ENCODE measurements at regions not wholly inside any gene's neighbourhood (a gene's known extent, or its start where the extent isn't known, plus 50 kb on each side); places are given as distances from the start of the nearest gene placed in this dataset.
"Not testable (repeated sequence)": the region's sequence is repeated elsewhere in the genome, so short reads cannot be mapped to it uniquely, and the experiment has no call there.

GRCh38 chr6:141969768-141970415 lies 162.8 kb upstream of the GJE1 start:
- not testable (repeated sequence) for DNase-seq (ENCODE audit: low spot score)

- DNase-seq (ENCODE audit: low spot score) = no peak
Measured at GRCh38 chr6:141969201-141969600, 163.5 kb upstream of the GJE1 start.

GRCh38 chr6:141968632-141969031 lies 164.1 kb upstream of the GJE1 start:
- DNase-seq (ENCODE audit: low spot score) = no peak

GRCh38 chr6:141965016-141965545 lies 167.6 kb upstream of the GJE1 start:
- no peak for DNase-seq (ENCODE audit: low spot score)

GRCh38 chr6:141963543-141964295 lies 169.0 kb upstream of the GJE1 start:
- DNase-seq (ENCODE audit: low spot score) = no peak

GRCh38 chr6:141957271-141957670 lies 175.5 kb upstream of the GJE1 start:
- DNase-seq (ENCODE audit: low spot score) = no peak

- DNase-seq (ENCODE audit: low spot score) = no peak
Measured at GRCh38 chr6:141956868-141957267, 175.9 kb upstream of the GJE1 start.

- no peak for DNase-seq (ENCODE audit: low spot score)
Measured at GRCh38 chr6:141956046-141956761, 176.5 kb upstream of the GJE1 start.

- DNase-seq (ENCODE audit: low spot score) = no peak
Measured at GRCh38 chr6:141953072-141953471, 179.7 kb upstream of the GJE1 start.

- DNase-seq (ENCODE audit: low spot score) = no peak
Measured at GRCh38 chr6:141946502-141946901, 186.2 kb upstream of the GJE1 start.

GRCh38 chr6:141938664-141939063 lies 194.1 kb upstream of the GJE1 start:
- no peak for DNase-seq (ENCODE audit: low spot score)

GRCh38 chr6:141932685-141933084 lies 200.0 kb upstream of the GJE1 start:
- DNase-seq (ENCODE audit: low spot score) = no peak

GRCh38 chr6:141926200-141926900 lies 206.4 kb upstream of the GJE1 start:
- DNase-seq (ENCODE audit: low spot score) = not testable (repeated sequence)

- DNase-seq (ENCODE audit: low spot score) = no peak
Measured at GRCh38 chr6:141925001-141925400, 207.7 kb upstream of the GJE1 start.

- no peak for DNase-seq (ENCODE audit: low spot score)
Measured at GRCh38 chr6:141922898-141923297, 209.8 kb upstream of the GJE1 start.

GRCh38 chr6:141916682-141917505 lies 215.8 kb upstream of the GJE1 start:
- DNase-seq (ENCODE audit: low spot score) = not testable (repeated sequence)

GRCh38 chr6:141914646-141915045 lies 218.1 kb upstream of the GJE1 start:
- no peak for DNase-seq (ENCODE audit: low spot score)

GRCh38 chr6:141906569-141907080 lies 226.1 kb upstream of the GJE1 start:
- no peak for DNase-seq (ENCODE audit: low spot score)

GRCh38 chr6:141890661-141891060 lies 242.1 kb upstream of the GJE1 start:
- no peak for DNase-seq (ENCODE audit: low spot score)

GRCh38 chr6:141884850-141885249 lies 247.9 kb upstream of the GJE1 start:
- no peak for DNase-seq (ENCODE audit: low spot score)

- no peak for DNase-seq (ENCODE audit: low spot score)
Measured at GRCh38 chr6:141878686-141879085, 254.0 kb upstream of the GJE1 start.

Data from hematopoietic multipotent progenitor cell treated with erythropoietin and hydrocortisone succinate and interleukin-3 and kit ligand, for 17 days (in vitro differentiated cells).